ENCODE measurements at regions not wholly inside any gene's neighbourhood (a gene's known extent, or its start where the extent isn't known, plus 50 kb on each side); places are given as distances from the start of the nearest gene placed in this dataset.

- TF ChIP-seq TAF1 (IDR thresholded peaks at IDR 0.05; ENCODE audit: low read depth, low read length) (no peak), POLR2AphosphoS5 (IDR thresholded peaks at IDR 0.05; ENCODE audit: low read depth, low read length) (no peak)
These were observed 188.9 kb downstream of the AHR start for GRCh38 chr7:17487343-17487742.
